PC-9 (cell line): ENCODE measurements at regions not wholly inside any gene's neighbourhood (a gene's known extent, or its start where the extent isn't known, plus 50 kb on each side); places are given as distances from the start of the nearest gene placed in this dataset.

Experiments
- BruUV-seq: library from RNA; stranded (reverse); fragments of 400-500 nt; replicated peaks from 2 replicates; lab custom pipeline; 2021; lab: Mats Ljungman, UMichigan
- CTCF ChIA-PET: fragments of 300-600 bp; sonication (Branson Sonifier 250); formaldehyde crosslinking; loops from one replicate; lab custom pipeline; 2022; ENCODE audit warnings: antibody characterized with exemption; lab: Charles Lee
- POLR2A ChIA-PET: fragments of 300-600 bp; sonication (Branson Sonifier 250); formaldehyde crosslinking; loops from one replicate; lab custom pipeline; 2022; ENCODE audit warnings: antibody characterized with exemption; ENCODE audit not compliant: unreplicated experiment; lab: Charles Lee
- DNase-seq, 2 experiments: peaks; one replicate each; pipeline versions ENCODE4 v3.0.0 to v3.0.0-alpha.2; 2015 to 2022; ENCODE audit warnings: mixed read lengths in 1 of 2
- H2AFZ ChIP-seq: fragments of 200-600 bp; sonication (generic); 2 replicates; pipeline ENCODE4 v1.8.1; 2017; ENCODE audit warnings: antibody characterized with exemption
- H3F3A ChIP-seq: fragments of 200-600 bp; sonication (generic); 2 replicates; pipeline ENCODE4 v1.8.1; 2017; ENCODE audit warnings: antibody characterized with exemption, mild to moderate bottlenecking, low read depth; ENCODE audit not compliant: insufficient read depth
- H3K27ac ChIP-seq: fragments of 200-600 bp; sonication (generic); 2 replicates; pipeline ENCODE4 v1.6.1; 2016; ENCODE audit warnings: mixed run types
- H3K27me3 ChIP-seq: fragments of 200-600 bp; sonication (generic); 2 replicates; pipeline ENCODE4 v1.6.1; 2016; ENCODE audit warnings: low read depth, mixed run types; ENCODE audit not compliant: insufficient read depth
- H3K36me3 ChIP-seq: fragments of 200-600 bp; sonication (generic); 2 replicates; pipeline ENCODE4 v1.6.1; 2016; ENCODE audit warnings: low read depth, mixed run types
- H3K4me1 ChIP-seq: fragments of 200-600 bp; sonication (generic); replicated peaks from 2 replicates; pipeline ENCODE4 v1.6.1; 2016; ENCODE audit warnings: mixed run types; ENCODE audit not compliant: insufficient read depth
- H3K4me2 ChIP-seq: fragments of 200-600 bp; sonication (generic); 2 replicates; pipeline ENCODE4 v1.6.1; 2017; ENCODE audit warnings: mixed run types
- H3K4me3 ChIP-seq: fragments of 200-600 bp; sonication (generic); 2 replicates; pipeline ENCODE4 v1.6.1; 2016; ENCODE audit warnings: mixed run types
- H3K79me2 ChIP-seq: fragments of 200-600 bp; sonication (generic); 2 replicates; pipeline ENCODE4 v1.6.1; 2017; ENCODE audit warnings: low read depth, mixed run types
- H3K9me2 ChIP-seq: fragments of 200-600 bp; sonication (generic); 2 replicates; pipeline ENCODE4 v1.8.1; 2017; ENCODE audit warnings: mild to moderate bottlenecking; ENCODE audit not compliant: insufficient read depth
- H3K9me3 ChIP-seq: fragments of 200-600 bp; sonication (generic); 2 replicates; pipeline ENCODE4 v1.8.1; 2016; ENCODE audit warnings: low read depth; ENCODE audit not compliant: insufficient read depth
- H4K20me1 ChIP-seq: fragments of 200-600 bp; sonication (generic); 2 replicates; pipeline ENCODE4 v1.8.1; 2017; ENCODE audit not compliant: insufficient read depth
- EZH2 ChIP-seq: fragments of 200-600 bp; sonication (generic); IDR thresholded peaks from 2 replicates; pipeline ENCODE4 v1.8.0; 2017; ENCODE audit warnings: antibody characterized with exemption, low read depth
- intact Hi-C: fragments of 100-400 bp; cut with micrococcal nuclease; formaldehyde crosslinking; loops from one replicate; pipeline ENCODE4 v1.10.0; 2022; ENCODE audit not compliant: unreplicated experiment
- TF ChIP-seq, protein P1 (sequence below): fragments of 200-600 bp; sonication (generic); conservative IDR thresholded peaks from 2 replicates; pipeline ENCODE4 v1.6.1; 2017; ENCODE audit warnings: mixed run types, antibody characterized with exemption, mild to moderate bottlenecking, moderate library complexity

DNA sequence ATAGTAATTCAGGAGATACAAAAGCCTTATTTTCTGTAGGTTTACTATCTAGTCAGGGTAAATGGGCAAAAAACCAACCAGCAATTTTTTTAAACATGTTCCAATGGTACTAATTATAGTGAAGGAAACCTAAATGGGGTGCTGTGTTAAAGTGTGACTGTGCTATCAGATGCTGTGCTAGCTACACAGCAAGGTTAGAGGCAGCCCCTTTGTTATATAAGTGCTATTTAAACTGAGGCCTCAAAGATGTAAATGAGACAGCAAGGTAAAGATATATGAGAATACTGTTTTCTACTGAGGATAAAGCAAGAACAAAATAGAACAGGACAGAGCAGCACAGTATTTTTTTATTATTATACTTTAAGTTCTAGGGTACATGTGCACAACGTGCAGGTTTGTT, 305.4 kb upstream of the RGS18 start:
- H3K4me2 ChIP-seq, result no peak overlapping the region
- H3K79me2 ChIP-seq, result no peaks in the 10 kb centered on the region
- BruUV-seq, result no TSS peak
- H3F3A ChIP-seq, result no peaks in the 10 kb centered on the region
- no peaks in the 10 kb centered on the region for H4K20me1 ChIP-seq
- no peaks in the 10 kb centered on the region for H3K4me1 ChIP-seq
- CTCF ChIA-PET, result no interaction called here
- no peak overlapping the region for H3K4me3 ChIP-seq
- H2AFZ ChIP-seq, result no peak overlapping the region
- no peaks in the 10 kb centered on the region for H3K9me3 ChIP-seq
- H3K27me3 ChIP-seq, result no peaks in the 10 kb centered on the region
- H3K27ac ChIP-seq, result no peak overlapping the region
- POLR2A ChIA-PET, result no interaction called here
- no peak for DNase-seq
- no peaks in the 10 kb centered on the region for H3K36me3 ChIP-seq
- intact Hi-C loops, result no loop called here
- no peaks in the 10 kb centered on the region; the same call in 1 of the 2 replicates for H3K9me2 ChIP-seq
- TF ChIP-seq EZH2, result no peak
- TF ChIP-seq, protein P1, sequence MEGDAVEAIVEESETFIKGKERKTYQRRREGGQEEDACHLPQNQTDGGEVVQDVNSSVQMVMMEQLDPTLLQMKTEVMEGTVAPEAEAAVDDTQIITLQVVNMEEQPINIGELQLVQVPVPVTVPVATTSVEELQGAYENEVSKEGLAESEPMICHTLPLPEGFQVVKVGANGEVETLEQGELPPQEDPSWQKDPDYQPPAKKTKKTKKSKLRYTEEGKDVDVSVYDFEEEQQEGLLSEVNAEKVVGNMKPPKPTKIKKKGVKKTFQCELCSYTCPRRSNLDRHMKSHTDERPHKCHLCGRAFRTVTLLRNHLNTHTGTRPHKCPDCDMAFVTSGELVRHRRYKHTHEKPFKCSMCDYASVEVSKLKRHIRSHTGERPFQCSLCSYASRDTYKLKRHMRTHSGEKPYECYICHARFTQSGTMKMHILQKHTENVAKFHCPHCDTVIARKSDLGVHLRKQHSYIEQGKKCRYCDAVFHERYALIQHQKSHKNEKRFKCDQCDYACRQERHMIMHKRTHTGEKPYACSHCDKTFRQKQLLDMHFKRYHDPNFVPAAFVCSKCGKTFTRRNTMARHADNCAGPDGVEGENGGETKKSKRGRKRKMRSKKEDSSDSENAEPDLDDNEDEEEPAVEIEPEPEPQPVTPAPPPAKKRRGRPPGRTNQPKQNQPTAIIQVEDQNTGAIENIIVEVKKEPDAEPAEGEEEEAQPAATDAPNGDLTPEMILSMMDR, result no peak

DNA sequence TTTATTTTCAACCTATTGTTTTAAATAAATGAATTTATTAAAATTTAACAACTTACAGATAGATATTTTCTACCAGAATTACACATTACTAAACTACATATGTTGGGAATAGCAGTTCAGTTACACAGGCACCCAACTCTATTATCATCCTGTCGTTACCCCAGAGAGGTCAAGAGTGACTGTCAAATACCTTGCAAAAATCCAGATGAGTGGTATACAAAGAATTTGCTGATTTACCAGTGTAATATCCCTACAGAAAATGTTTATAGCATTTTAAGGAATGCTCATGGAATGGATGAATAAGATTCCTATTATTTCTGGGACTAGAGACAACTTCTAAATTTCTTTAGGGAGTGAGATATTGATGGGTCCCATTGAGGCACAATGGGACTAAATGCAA, 300.7 kb upstream of the RGS18 start:
- no peaks in the 10 kb centered on the region for H3K79me2 ChIP-seq
- no peak overlapping the region for H3K27ac ChIP-seq
- no peaks in the 10 kb centered on the region for H3K27me3 ChIP-seq
- H3K9me2 ChIP-seq, result no peaks in the 10 kb centered on the region; the same call in 1 of the 2 replicates
- no peak for DNase-seq
- H3F3A ChIP-seq, result no peaks in the 10 kb centered on the region
- TF ChIP-seq EZH2, result no peak
- TF ChIP-seq, protein P1, result no peak
- H3K4me2 ChIP-seq, result no peak overlapping the region
- no peaks in the 10 kb centered on the region for H3K4me1 ChIP-seq
- no peak overlapping the region for H3K4me3 ChIP-seq
- ChIA-PET POLR2A (no interaction called here), CTCF (no interaction called here)
- intact Hi-C loops, result no loop called here
- H3K36me3 ChIP-seq, result no peaks in the 10 kb centered on the region
- H4K20me1 ChIP-seq, result no peaks in the 10 kb centered on the region
- H3K9me3 ChIP-seq, result no peaks in the 10 kb centered on the region
- BruUV-seq, result no TSS peak
- no peak overlapping the region for H2AFZ ChIP-seq

DNA sequence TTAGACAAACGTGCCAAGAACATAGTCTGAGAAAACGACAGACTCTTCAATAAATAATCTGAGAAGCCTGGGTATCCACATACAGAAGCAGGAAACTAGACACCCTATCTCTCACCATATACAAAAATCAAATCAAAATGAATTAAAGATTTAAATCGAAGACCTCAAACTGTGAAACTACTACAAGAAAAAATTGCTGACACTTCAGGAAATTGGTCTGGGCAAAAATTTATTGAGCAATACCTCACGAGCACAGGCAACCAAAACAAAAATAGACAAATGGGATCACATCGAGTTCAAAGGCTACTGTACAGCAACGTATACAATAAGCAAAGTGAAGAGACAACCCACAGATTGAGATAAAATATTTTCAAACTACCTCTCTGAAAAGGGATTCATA, 292.8 kb upstream of the RGS18 start:
- no TSS peak for BruUV-seq
- H3K36me3 ChIP-seq, result no peaks in the 10 kb centered on the region
- no peak overlapping the region for H3K27ac ChIP-seq
- TF ChIP-seq, protein P1, result no peak
- no peak for TF ChIP-seq EZH2
- H3K4me3 ChIP-seq, result no peak overlapping the region
- H2AFZ ChIP-seq, result no peak overlapping the region
- DNase-seq, result no peak
- no peaks in the 10 kb centered on the region for H3K79me2 ChIP-seq
- intact Hi-C loops, result no loop called here
- H3K27me3 ChIP-seq, result no peaks in the 10 kb centered on the region
- H3F3A ChIP-seq, result no peaks in the 10 kb centered on the region
- H3K4me2 ChIP-seq, result no peak overlapping the region
- POLR2A ChIA-PET, result no interaction called here
- H4K20me1 ChIP-seq, result no peaks in the 10 kb centered on the region
- no peaks in the 10 kb centered on the region; the same call in 1 of the 2 replicates for H3K9me3 ChIP-seq
- no peaks in the 10 kb centered on the region for H3K4me1 ChIP-seq
- H3K9me2 ChIP-seq, result 0 out of 2 replicates have a peak, but pooled peaks cover 3% of the 10 kb centered on the region
- CTCF ChIA-PET, result no interaction called here
